K562 (cell line): ENCODE measurements at regions not wholly inside any gene's neighbourhood (a gene's known extent, or its start where the extent isn't known, plus 50 kb on each side); places are given as distances from the start of the nearest gene placed in this dataset.
"Not testable (repeated sequence)": the region's sequence is repeated elsewhere in the genome, so short reads cannot be mapped to it uniquely, and the experiment has no call there.

Source experiments
- CBX3 ChIP-seq, 2 experiments: IDR thresholded peaks; 1 replicate in 1 of 2; 2 replicates in 1 of 2; pipeline ENCODE4 v1.6.1; 2012; ENCODE audit warnings: inconsistent platforms in 2 of 2, low read length in 2 of 2, borderline replicate concordance in 1 of 2, control low read depth in 1 of 2
- E2F5 ChIP-seq: sonication (generic); formaldehyde crosslinking; IDR thresholded peaks from 2 replicates; pipeline ENCODE4 v1.8.0; 2022; ENCODE audit warnings: mild to moderate bottlenecking, missing genetic modification reagents
- MAFG ChIP-seq: fragments of 450-650 bp; conservative IDR thresholded peaks from 2 replicates; pipeline ENCODE4 v1.6.1; 2016; ENCODE audit warnings: missing genetic modification characterization, missing compliant biosample characterization
- NCOA1 ChIP-seq: fragments of 450-650 bp; IDR thresholded peaks from 2 replicates; pipeline ENCODE4 v1.6.1; 2016; ENCODE audit warnings: low read depth
- PHF21A ChIP-seq: fragments of 450-650 bp; IDR thresholded peaks from 2 replicates; pipeline ENCODE4 v1.6.1; 2017; ENCODE audit warnings: low read depth, borderline replicate concordance
- REST ChIP-seq, 2 experiments: fragments of 450-650 bp; formaldehyde crosslinking in 1 of 2; IDR thresholded peaks; 2 replicates each; pipeline versions ENCODE4 v1.4.0 to v1.6.1; 2014 to 2020; ENCODE audit warnings: mild to moderate bottlenecking in 2 of 2, borderline replicate concordance in 1 of 2, low read depth in 1 of 2
- SPI1 ChIP-seq: IDR thresholded peaks from 2 replicates; pipeline ENCODE4 v1.6.1; 2011; ENCODE audit warnings: low read depth, low read length, control low read depth, borderline replicate concordance

DNA sequence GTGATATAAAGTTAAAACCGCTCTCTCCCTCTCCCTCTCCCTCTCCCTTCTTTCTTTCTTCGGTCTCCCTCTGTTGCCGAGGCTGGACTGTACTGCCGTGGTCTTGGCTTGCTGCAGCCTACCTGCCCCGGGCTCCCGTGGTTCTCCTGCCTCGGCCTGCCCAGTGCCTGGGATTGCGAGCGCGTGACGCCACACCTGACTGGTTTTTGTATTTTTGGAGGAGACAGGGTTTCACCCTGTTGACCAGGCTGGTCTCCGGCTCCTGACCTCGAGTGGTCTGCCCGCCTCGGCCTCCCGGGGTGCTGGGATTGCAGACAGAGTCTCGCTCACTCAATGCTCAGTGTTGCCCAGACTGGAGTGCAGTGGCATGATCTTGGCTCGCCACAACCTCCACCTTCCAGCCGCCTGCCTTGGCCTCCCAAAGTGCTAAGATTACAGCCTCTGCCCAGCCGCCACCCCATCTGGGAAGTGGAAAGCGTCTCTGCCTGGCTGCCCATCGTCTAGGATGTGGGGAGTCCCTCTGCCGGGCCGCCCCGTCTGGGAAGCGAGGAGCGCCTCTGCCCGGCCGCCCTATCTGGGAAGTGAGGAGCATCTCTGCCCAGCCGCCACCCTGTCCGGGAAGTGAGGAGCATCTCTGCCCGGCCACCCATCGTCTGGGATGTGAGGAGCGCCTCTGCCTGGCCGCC, 400.5 kb downstream of the CAAP1 start:
- TF ChIP-seq CBX3 (IDR thresholded peaks at IDR 0.05; ENCODE audit: borderline replicate concordance in 1 of 2, low read length in 2 of 2); REST (IDR thresholded peaks at IDR 0.05; ENCODE audit: borderline replicate concordance); REST (CRISPR knock-in tag; IDR thresholded peaks at IDR 0.05; ENCODE audit: low read depth); E2F5 (CRISPR knock-in tag); SPI1; NCOA1; MAFG (tag); PHF21A: not testable (repeated sequence)
